ENCODE measurements at regions not wholly inside any gene's neighbourhood (a gene's known extent, or its start where the extent isn't known, plus 50 kb on each side); places are given as distances from the start of the nearest gene placed in this dataset.

GRCh38 chr4:171538601-171539100 lies 274.6 kb upstream of the GALNTL6 start:
- H3K4me3 ChIP-seq (ENCODE audit: low read depth, low read length): no peak overlapping the region
- in situ Hi-C loops (cut with HindIII; ENCODE audit: low sequenced_read_pairs): no loop called here
- TF ChIP-seq, protein P1, sequence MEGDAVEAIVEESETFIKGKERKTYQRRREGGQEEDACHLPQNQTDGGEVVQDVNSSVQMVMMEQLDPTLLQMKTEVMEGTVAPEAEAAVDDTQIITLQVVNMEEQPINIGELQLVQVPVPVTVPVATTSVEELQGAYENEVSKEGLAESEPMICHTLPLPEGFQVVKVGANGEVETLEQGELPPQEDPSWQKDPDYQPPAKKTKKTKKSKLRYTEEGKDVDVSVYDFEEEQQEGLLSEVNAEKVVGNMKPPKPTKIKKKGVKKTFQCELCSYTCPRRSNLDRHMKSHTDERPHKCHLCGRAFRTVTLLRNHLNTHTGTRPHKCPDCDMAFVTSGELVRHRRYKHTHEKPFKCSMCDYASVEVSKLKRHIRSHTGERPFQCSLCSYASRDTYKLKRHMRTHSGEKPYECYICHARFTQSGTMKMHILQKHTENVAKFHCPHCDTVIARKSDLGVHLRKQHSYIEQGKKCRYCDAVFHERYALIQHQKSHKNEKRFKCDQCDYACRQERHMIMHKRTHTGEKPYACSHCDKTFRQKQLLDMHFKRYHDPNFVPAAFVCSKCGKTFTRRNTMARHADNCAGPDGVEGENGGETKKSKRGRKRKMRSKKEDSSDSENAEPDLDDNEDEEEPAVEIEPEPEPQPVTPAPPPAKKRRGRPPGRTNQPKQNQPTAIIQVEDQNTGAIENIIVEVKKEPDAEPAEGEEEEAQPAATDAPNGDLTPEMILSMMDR (IDR thresholded peaks at IDR 0.05; ENCODE audit: low read depth, low read length): no peak
- no peak for DNase-seq (ENCODE audit: low read depth, low spot score)

GRCh38 chr4:171534391-171534790 lies 278.8 kb upstream of the GALNTL6 start:
- TF ChIP-seq, protein P1 (IDR thresholded peaks at IDR 0.05; ENCODE audit: low read depth, low read length): no peak
- in situ Hi-C loops (cut with HindIII; ENCODE audit: low sequenced_read_pairs): no loop called here
- no peak for DNase-seq (ENCODE audit: low read depth, low spot score)
- H3K4me3 ChIP-seq (ENCODE audit: low read depth, low read length): no peak overlapping the region

- TF ChIP-seq, protein P1 (IDR thresholded peaks at IDR 0.05; ENCODE audit: low read depth, low read length): no peak
- no peak for DNase-seq (ENCODE audit: low read depth, low spot score)
- in situ Hi-C loops (cut with HindIII; ENCODE audit: low sequenced_read_pairs): no loop called here
- no peak overlapping the region for H3K4me3 ChIP-seq (ENCODE audit: low read depth, low read length)
Observed at GRCh38 chr4:171532968-171533367, 280.2 kb upstream of the GALNTL6 start.

- TF ChIP-seq, protein P1 (IDR thresholded peaks at IDR 0.05; ENCODE audit: low read depth, low read length): no peak
- in situ Hi-C loops (cut with HindIII; ENCODE audit: low sequenced_read_pairs): no loop called here
- no peak overlapping the region for H3K4me3 ChIP-seq (ENCODE audit: low read depth, low read length)
- no peak for DNase-seq (ENCODE audit: low read depth, low spot score)
Observed at GRCh38 chr4:171524903-171525302, 288.3 kb upstream of the GALNTL6 start.

DNA sequence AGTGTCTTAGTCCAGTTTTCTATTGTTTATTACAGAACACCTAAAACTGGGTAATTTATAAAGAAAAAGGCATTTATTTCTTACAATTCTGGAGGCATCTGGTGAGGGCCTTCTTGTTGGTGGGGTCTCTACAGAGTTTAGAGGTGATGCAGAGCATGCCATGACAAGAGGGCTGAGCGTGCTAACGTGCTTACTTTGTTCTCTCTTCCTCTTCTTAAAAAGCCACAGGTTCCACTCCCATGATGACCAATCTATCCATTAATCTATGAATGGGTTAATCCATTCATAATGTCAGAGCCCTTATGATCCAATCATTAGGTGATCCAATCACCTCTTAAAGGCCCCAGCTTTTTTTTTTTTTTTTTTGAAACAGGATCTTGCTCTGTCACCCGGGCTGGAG lies 291.5 kb upstream of the GALNTL6 start:
- in situ Hi-C loops (cut with HindIII; ENCODE audit: low sequenced_read_pairs): no loop called here
- H3K4me3 ChIP-seq (ENCODE audit: low read depth, low read length): no peak overlapping the region
- TF ChIP-seq, protein P1 (IDR thresholded peaks at IDR 0.05; ENCODE audit: low read depth, low read length): no peak
- no peak for DNase-seq (ENCODE audit: low read depth, low spot score)

DNA sequence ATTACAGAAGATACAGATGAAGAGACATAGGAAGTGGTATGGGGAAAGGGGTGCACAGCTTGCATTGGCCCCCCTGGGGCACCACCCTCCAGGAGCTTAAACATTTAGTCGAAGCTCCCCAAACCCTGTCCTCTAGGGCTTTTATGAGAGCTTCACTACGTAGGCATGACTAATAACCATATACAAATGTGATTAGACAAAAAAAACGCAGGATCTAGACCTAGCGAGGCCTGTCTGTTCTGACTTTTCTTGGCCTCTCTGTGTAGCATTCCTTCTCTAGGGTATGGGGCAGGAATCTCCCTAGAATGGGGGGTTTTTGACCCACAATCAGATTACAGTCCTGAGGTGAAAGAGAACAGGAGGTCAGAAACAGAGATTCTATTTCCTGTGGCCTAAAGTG lies 293.7 kb upstream of the GALNTL6 start:
- in situ Hi-C loops (cut with HindIII; ENCODE audit: low sequenced_read_pairs): no loop called here
- H3K4me3 ChIP-seq (ENCODE audit: low read depth, low read length): no peak overlapping the region
- DNase-seq (ENCODE audit: low read depth, low spot score): no peak
- TF ChIP-seq, protein P1 (IDR thresholded peaks at IDR 0.05; ENCODE audit: low read depth, low read length): no peak

GRCh38 chr4:171517883-171518282 lies 295.3 kb upstream of the GALNTL6 start:
- in situ Hi-C loops (cut with HindIII; ENCODE audit: low sequenced_read_pairs): no loop called here
- TF ChIP-seq, protein P1 (IDR thresholded peaks at IDR 0.05; ENCODE audit: low read depth, low read length): no peak
- H3K4me3 ChIP-seq (ENCODE audit: low read depth, low read length): no peak overlapping the region
- no peak for DNase-seq (ENCODE audit: low read depth, low spot score)

Data from astrocyte of the spinal cord (primary cell).